HG02610 (cell line): ENCODE measurements at regions not wholly inside any gene's neighbourhood (a gene's known extent, or its start where the extent isn't known, plus 50 kb on each side); places are given as distances from the start of the nearest gene placed in this dataset.
"Not testable (repeated sequence)": the region's sequence is repeated elsewhere in the genome, so short reads cannot be mapped to it uniquely, and the experiment has no call there.

ENCODE experiments used
- ATAC-seq: cut with Tn5 transposase; IDR thresholded peaks from one replicate; pipeline ENCODE4 v1.9.1; 2021; ENCODE audit warnings: mild to moderate bottlenecking, moderate library complexity; ENCODE audit not compliant: unreplicated experiment

DNA sequence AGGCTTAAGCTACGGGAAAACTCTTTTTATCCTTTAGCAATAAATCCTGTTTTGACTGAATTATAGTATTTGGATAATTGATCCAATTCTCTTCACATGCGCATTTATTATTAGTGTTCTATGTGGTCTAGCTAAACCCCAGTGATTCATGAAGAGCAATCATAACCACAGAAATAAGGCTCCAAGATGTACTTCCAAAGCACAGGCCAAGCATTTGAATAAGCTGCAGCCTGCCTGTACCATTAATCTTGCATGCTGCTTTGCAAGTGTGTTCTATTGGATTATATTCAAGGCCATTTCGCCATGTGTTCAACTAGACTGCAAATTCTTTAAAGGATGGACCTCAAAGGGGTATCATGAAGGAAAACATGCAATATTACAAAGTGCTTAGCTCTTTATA is 385.2 kb upstream of the FAT1 start:
- ATAC-seq: no peak

DNA sequence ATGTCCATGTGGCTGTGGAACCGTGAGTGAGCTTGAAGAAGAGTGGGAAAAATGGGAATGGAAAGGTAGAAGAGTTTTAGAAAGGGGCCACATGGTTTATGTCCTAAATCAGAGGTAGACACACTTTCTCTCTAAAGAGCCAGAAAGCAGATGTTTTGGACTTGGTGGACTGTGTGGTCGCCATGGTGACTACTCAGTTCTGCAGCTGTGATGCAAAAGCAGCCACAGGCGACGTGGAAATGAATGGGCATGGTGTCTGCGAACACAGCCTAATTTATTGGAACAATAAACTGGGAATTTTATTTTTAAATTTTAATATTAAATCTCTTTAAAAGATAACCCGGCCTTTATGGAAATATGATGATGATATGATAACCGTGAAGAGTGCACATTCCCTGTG is 386.0 kb upstream of the FAT1 start:
- ATAC-seq: no peak

DNA sequence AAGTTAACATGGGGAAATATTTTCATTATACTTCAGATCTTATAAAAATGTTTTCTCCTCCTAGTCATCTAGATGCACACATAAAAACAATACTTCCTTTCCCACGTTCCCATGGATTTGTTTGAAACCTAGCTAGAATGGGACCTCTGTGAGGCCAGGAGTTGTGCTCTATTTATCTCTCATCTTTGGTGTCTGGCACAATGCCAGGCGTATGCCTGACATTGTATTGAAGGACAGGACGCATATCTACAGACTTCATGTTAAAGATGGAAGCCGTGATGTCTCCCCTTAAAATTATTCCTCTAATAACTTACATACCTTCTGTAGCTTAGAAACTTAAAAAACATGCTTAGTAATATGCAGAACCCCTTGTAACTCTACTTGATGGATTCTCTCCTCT is 394.5 kb upstream of the FAT1 start:
- ATAC-seq: no peak

DNA sequence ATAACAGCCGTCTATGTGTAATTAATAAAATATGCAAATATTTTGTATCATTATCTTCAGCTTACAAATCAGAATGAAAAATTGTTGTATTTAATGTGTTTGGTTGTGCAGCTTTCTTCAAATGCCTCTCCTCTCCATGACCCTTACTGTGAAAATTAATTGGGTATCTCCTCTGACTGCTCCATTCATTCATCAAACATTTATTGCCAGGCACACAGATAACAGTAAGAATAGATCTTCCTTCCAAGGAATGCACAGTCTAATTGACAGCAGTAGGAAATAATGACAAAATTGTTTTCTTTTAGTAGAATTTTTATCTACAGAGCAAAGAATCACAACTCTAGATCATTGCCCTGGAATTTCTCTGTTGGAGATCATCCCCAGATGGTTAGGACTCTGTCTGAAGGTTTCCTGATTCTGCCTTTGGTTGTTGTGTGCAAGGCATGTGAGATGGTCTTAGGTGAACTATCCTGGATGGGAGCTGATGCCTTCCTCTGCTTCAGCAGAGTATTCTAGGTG is 395.0 kb upstream of the FAT1 start:
- no peak for ATAC-seq

DNA sequence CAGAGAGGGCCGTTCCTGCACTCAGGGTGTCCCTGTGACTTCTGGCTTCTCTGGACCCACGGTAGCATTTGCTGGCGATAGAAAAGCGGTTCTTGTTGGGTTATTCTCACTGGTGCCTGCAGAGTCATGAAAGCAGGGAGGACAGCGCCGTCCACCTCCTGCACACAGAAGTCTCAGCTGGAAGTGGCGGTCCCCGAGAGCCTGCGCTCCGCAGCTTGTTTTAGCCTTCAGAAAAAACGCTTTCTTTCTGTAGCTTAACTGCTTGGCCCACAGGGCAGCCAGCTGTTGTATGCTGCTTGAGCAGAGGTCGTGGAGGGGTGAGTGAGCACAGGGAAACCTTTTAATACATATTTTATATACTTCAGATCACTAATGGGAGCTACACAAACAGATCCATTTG is 400.7 kb upstream of the FAT1 start:
- no peak for ATAC-seq

DNA sequence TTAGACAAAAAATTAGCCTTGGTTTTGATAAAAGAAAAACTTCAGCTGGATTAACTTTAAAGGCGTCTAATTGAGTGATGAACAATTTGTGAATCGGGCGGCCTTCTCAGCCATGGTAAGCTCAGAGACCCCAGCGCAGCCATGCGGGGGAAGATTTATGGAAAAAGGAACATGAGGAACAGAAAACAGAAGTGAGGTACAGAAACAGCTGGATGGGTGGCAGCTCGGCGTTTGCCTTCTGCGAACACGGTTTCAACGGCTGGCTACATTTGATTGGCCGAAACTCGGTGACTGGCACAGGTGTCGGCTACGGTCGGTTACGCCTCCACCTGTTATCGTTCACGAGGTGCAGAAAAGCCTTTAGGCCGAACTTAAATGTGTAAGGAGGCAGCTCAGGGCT is 401.4 kb upstream of the FAT1 start:
- ATAC-seq: no peak

DNA sequence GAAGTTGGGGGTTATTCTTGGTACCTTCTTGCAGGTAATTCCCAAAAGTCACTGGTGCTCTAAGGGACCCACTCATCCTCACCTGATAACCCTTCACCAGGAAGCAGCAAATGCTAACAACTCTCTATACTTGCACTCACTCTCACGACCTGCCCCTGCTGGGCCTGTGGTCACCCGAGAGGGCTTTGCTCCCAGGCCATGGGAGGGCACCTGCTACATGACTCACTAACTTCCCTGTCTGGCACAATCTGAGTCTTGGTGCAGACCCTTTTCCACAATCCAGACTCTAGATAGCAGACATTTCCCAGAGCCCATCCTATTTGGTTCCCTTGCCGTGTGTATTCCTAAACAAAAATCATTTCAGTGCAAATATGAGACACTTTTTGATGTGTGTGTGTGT is 403.8 kb upstream of the FAT1 start:
- ATAC-seq: no peak

DNA sequence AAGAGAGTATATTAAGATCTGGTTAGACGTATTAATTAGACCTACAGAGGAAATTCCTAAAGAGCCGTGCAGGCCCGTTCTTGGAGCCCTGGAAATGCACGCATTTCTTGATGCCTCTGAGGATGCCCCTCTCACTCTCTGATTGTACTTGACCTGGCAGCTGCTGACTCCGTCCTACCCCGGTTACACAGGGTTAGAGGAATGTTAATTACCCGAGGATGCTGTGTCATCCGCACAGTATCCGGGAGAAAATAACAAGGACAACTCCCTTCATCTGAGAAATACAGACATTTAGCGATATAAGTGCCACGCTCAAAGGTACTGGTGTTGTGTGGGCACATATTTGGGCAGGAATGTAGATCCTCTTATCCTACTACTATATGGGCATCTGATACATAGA is 404.6 kb upstream of the FAT1 start:
- ATAC-seq: no peak

DNA sequence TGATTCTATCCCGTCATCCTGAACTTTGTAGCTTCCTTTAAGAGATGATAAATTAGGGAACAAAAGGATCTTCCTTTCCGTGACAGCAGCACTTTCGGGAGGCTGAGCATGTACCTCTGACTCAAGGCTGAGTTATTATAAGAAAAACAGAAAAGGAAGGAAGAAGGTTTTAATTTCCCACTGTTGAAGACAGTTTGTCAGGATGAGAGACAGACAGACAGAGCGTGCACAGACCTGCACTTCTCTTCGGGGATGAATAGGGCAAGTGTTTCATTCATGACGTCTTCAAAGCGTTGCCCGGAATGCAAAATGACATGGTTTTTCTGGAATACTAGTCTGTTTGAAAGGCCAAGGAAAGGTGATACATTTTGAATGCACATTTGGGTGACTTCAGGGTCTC is 405.3 kb upstream of the FAT1 start:
- ATAC-seq: no peak

DNA sequence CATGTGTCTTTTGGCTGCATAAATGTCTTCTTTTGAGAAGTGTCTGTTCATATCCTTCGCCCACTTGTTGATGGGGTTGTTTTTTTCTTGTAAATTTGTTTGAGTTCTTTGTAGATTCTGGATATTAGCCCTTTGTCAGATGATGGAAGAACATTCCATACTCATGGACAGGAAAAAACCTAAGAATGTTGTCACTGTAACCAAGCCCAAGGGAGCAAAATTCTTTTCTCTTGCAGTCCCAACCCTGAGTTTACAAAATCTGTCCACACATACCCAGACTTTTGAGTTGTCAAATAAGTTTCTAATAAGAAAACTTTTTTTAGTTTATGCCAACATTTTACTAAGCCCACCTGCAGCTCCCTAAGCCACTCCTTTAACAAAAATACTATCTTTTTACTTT is 408.2 kb upstream of the FAT1 start:
- not testable (repeated sequence) for ATAC-seq

DNA sequence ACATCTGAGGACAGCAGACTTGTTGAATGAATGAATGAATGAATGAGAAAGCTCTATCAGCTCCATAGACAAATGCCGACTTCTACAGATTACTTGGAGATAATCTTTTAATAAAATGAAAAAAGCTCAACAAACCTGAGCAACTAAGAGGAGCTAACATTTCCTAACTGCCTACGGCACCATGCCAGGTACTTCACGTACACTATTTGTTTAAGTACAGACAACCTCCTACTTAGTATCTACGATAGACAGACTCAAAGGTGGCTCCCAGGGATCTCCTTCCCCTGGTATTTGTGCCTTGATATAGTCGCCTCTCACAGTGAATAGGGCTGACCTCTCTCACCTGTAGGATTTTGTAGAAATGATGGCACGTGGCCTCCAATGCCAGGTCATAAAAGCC is 412.2 kb upstream of the FAT1 start:
- ATAC-seq: no peak

DNA sequence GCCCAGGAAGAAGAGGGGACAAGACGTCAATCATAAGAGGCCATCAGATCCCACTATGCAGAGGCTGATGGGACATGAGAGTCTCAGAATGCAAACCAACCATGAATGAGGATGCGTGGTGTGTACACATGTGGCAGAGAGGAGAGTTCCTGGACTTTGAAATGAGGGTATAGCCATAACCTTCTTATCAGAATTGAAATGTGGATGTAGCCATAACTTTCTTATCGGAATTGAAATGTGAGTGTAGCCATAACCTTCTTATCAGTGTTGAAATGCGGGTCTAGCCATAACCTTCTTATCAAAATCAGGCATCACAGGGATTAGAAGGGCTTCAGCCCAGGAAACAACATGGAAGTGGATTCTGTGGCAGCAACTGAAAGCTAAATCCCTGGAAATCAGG is 415.5 kb upstream of the FAT1 start:
- ATAC-seq: no peak

DNA sequence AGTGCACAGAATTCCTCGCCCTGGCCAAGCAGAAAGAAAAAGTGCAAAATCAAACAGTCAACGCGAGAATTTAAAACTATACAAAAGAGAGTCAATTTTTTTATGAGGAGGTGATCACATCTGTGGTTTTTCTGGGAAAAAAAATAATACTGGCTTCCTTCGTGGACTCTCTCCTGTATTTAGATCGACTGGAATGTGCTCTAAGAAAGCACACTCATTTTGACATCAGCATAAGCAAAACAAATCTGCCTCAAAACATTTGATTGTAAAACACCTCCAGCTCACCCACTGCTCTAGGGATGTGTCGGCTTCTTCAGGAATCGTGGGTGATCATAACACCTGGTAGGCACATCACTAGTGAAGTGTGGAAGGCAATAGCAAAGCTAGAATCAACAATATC is 417.4 kb upstream of the FAT1 start:
- no peak for ATAC-seq

DNA sequence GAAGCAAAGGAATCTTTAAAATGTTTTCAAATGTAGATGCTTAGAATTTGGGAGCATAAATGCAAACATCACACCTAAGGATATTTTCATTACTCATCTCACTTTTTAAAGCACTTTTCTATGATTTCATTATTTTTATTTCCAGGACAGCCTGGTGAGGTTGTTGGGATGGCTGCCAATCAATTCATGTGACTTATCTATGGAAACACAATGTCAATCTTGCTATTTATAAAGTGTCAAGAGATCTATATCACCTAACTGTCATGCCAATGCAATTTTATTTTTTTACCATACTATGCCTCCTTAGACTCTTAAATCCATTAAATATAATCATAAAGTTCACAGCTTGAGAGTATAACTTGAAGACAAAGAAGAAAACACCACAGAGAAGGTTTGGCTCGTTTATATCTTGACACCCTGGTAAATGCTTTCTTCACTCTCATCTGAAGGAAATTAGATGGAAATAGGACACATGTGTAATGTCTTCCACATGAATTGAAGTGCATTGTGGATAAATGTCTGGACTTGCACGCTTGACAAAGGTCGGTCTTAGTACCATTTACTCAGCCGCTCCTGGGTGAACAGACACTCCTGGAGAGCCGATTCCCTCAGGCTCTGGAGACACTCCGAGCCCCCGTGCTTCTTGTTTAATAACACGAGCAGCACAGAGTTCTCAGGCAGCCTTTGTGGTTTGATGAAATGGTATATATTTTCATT is 425.7 kb upstream of the FAT1 start:
- ATAC-seq: no peak

DNA sequence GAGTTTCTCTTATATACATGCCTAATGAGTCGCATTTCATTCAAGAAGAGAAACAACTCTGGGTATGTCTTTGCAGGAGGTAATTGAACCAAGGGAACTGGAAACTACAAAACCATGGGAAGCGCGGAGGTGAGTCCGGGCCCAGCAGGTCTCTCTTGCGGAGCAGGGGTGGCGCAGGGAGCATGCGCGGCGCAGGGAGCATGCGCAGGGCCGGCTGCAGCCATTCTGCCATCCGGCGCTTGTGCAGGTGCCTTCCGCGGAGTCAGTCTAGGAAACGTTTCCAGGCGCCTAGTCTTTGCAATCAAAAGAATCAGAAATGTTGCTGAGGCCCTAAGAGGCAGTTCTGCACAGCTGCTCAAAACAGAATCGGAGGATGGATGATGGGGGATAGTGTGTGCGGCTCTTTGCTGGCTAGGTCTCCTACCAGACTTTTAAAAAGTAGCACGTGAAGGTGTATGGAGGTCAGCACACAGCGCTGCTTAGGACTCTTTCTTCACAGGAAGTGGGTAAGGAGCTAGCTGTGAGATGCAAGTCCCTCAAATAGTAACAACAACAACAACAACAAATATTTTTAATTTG is 433.8 kb upstream of the FAT1 start:
- no peak for ATAC-seq

DNA sequence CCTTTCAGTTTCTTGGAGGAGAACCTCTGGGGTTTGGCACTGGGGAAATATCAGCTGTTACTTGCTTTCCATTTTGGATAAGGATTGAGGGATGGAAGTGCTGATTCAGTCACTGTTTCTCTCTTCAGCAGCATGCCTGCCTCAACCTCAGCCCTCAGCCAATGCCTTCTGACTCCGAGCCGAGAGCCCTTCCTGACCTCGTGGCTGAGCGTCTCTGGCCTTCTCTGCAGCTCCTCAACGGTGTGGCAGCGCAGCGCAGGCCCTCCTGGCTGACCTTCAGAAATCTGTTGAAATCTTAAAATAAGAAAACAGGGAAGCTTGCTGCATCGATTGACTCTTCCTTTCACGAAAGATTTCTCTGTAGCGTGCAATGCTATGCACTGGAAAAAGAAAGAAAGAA is 434.3 kb upstream of the FAT1 start:
- ATAC-seq: no peak

DNA sequence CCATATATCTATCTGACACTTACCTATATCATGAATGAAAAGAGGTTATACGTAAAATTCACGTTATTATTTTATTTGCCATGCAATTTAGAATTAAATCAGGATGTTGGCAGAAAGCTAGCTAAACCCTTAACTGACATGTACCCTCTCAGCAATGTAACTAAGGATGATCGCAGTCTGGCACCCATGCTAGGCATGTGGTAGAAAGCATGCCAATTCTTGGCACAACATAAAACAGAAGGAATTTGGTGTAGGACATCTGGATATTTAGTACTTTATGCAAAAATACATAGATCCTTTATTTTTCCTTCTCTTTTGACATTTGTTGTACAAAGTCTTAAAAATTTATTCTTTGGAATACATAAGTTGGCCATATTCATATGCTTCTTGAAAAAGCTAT is 436.8 kb upstream of the FAT1 start:
- no peak for ATAC-seq

DNA sequence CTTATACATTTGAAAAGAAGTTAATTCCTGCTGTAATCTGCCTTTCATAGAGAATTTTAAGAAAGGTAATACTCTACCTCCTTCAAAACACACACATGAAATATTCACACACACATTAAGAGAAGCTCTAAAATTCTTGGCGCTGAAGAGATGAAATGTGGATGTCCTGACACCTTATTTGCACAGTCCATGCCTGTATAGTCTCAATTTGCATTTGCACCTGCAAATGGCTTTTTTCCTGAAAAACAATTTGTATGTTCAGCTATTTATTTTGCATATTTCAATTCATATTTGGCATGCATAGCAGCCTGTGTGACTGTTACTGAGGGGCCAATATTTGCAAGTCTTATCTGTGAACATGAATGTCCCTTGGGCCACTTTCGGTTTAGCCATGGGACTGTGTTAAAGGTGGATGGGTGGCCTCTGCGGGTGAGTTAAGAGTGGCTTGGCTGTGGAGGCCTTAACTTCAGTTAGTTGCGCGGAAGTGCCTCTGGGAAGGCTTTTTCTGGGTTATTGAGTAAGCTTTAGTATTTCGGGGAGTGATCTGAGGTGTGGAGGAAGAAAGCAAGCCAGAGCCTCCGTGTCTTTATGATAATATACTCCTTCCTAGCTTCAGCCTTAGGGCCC is 443.3 kb upstream of the FAT1 start:
- ATAC-seq: no peak

DNA sequence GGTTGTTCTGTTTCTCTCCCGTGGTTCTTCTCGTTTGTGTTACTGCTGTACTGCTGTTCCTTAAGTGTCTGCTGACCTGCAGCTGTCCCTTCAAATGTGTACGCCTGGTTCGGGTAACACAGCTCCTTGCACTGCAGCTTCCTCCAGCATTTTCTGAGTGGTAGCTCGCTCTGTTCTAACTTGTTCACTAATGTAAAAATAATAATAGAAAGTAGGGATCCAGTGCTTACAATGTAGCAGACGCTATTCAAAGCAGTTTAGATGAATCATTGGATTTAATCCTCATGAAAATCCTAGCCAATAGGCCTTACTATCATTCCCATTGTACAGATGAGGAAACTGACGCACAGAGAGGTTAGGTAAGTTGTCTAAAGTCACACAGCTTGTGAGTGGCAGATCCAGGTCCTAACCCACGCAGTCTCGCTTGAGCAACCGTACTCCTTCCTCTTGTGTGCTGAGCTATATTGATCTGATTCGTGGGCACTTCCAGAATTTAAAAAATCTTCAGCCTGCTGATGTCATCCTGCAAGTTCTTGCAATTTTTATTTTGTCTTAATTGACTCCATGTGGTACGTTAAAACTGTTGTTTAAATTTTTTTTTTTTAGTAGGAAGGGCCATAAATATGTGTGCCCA is 448.2 kb upstream of the FAT1 start:
- ATAC-seq: no peak

DNA sequence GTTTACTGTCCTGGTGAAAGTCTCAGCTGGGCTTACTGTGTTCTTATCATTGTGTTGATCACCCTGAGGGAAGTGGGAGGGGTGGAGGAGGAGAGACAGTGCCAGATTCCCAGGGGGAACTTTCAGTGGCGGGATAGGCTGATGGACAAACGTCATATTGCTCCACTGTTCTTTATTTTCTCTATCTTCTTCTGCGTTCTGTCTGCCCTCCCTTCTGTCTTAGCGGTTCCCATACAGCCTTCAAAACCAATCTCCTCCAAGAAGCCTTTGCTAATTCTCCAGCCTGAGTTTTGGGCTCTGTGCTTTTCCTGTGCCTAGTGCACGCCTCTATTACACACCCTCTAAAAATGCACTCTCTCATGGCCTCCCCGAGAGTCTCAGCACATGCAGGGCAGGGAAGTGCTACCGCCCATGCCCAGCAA is 448.7 kb upstream of the FAT1 start:
- ATAC-seq: no peak

DNA sequence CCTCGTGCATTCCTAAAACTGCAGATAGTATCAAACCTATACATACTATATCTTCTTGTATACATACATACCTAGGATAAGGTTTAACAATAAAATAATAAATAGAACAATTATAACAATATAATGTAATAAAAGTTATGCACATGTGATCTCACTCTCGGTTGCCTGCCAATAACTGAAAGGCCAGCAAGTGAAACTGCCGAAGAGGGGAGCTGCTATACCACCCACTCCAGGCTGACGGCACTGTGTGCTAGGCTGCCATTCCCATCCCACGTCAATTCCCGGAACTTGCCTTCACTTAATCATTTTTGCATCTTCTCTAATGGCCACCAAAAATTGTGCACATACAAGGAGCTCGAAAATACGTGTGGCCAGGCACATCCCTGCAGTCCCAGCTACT is 451.1 kb upstream of the FAT1 start:
- no peak for ATAC-seq

DNA sequence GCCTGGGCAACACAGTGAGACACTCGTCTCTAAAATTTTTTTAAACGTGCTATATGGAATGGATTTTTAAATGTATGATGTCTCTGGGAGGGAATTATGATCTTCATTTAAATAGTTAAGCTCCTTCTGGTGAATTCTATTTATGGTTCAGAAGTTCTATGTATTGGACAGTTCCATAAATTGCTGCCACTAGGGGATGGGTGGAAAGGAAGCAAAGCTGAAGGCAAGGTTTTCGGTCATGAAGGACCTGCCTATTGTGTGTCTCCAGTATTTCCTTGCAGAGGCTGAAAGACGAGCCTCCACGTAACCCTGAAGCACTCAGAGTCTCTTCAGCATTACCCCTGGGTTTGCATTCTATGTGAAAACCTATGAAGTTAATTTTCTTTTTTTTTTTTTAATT is 451.5 kb upstream of the FAT1 start:
- ATAC-seq: no peak
